NCI-H1105 (cell line): ENCODE measurements at regions not wholly inside any gene's neighbourhood (a gene's known extent, or its start where the extent isn't known, plus 50 kb on each side); places are given as distances from the start of the nearest gene placed in this dataset.
"Not testable (repeated sequence)": the region's sequence is repeated elsewhere in the genome, so short reads cannot be mapped to it uniquely, and the experiment has no call there.

Experiments used
- DNase-seq: peaks from one replicate; lab custom pipeline; 2025; lab: John Stamatoyannopoulos, UW

- no peak for DNase-seq
Measured at GRCh38 chr11:134727204-134727603, 315.2 kb upstream of the B3GAT1 start.

- no peak for DNase-seq
Measured at GRCh38 chr11:134725716-134726639, 313.9 kb upstream of the B3GAT1 start.

- no peak for DNase-seq
Measured at GRCh38 chr11:134725211-134725610, 313.2 kb upstream of the B3GAT1 start.

GRCh38 chr11:134724779-134725140 is 312.7 kb upstream of the B3GAT1 start:
- no peak for DNase-seq

GRCh38 chr11:134724106-134724778 is 312.2 kb upstream of the B3GAT1 start:
- DNase-seq = no peak

GRCh38 chr11:134720691-134721070 is 308.6 kb upstream of the B3GAT1 start:
- not testable (repeated sequence) for DNase-seq

GRCh38 chr11:134719940-134720690 is 308.1 kb upstream of the B3GAT1 start:
- DNase-seq = not testable (repeated sequence)

- DNase-seq = no peak
Measured at GRCh38 chr11:134719397-134719796, 307.4 kb upstream of the B3GAT1 start.

- no peak for DNase-seq
Measured at GRCh38 chr11:134716582-134716981, 304.5 kb upstream of the B3GAT1 start.

GRCh38 chr11:134714021-134714656 is 302.1 kb upstream of the B3GAT1 start:
- no peak for DNase-seq

GRCh38 chr11:134712228-134713145 is 300.4 kb upstream of the B3GAT1 start:
- DNase-seq = no peak

GRCh38 chr11:134711588-134711987 is 299.5 kb upstream of the B3GAT1 start:
- DNase-seq = peak; percentile 13

- no peak for DNase-seq
Measured at GRCh38 chr11:134710861-134711407, 298.9 kb upstream of the B3GAT1 start.

- DNase-seq = no peak
Measured at GRCh38 chr11:134705858-134706257, 293.8 kb upstream of the B3GAT1 start.

GRCh38 chr11:134702827-134703226 is 290.8 kb upstream of the B3GAT1 start:
- DNase-seq = no peak

GRCh38 chr11:134701564-134702165 is 289.6 kb upstream of the B3GAT1 start:
- no peak for DNase-seq

GRCh38 chr11:134700101-134700640 is 288.1 kb upstream of the B3GAT1 start:
- no peak for DNase-seq

- DNase-seq = no peak
Measured at GRCh38 chr11:134696455-134696854, 284.4 kb upstream of the B3GAT1 start.

GRCh38 chr11:134691985-134692384 is 279.9 kb upstream of the B3GAT1 start:
- no peak for DNase-seq

GRCh38 chr11:134691295-134691873 is 279.3 kb upstream of the B3GAT1 start:
- DNase-seq = no peak
